ENCODE measurements at regions not wholly inside any gene's neighbourhood (a gene's known extent, or its start where the extent isn't known, plus 50 kb on each side); places are given as distances from the start of the nearest gene placed in this dataset.

DNA sequence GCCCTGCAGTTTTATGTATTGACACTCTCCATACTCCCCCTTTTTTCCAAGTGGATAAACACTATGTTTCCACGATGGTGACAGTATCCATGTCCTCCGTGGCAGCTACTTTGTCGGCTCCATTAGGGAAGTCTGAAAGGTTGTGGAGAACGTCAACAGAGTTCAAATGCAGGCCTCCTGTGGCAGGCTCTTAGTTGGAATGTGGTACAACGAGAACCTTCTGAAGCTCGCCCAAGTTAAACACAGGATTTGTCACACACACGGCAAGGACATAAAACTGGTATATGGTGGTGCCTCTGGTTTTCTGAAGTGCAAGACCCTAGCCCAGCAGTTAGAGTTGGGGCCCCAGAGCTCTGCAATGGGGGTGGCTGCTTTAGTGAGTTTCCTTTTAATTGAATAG lies 187.0 kb upstream of the TAB2 start:
- H3K27me3 ChIP-seq (ENCODE audit: control insufficient read depth in 1 of 2, insufficient read depth in 1 of 2, low read length in 2 of 2): no peaks in the 10 kb centered on the region
- peak overlapping the region; percentile 70 for H3K27ac ChIP-seq (ENCODE audit: low read length, poor library complexity, severe bottlenecking)
- no peak overlapping the region for H2BK120ac ChIP-seq (ENCODE audit: low read depth, low read length)
- H2BK12ac ChIP-seq (ENCODE audit: low read length in 2 of 2): peak overlapping the region in 1 of 2 experiments; percentile 42
- H2BK5ac ChIP-seq (ENCODE audit: low read depth, low read length, poor library complexity, severe bottlenecking): no peak overlapping the region
- H3K4me2 ChIP-seq (ENCODE audit: low read length, poor library complexity, severe bottlenecking): no peak overlapping the region
- no peaks in the 10 kb centered on the region for H3K9me3 ChIP-seq (ENCODE audit: control insufficient read depth, low read length)
- H3K23ac ChIP-seq (ENCODE audit: low read length in 2 of 2): no peak overlapping the region
- 24% methylated on average over 7 of the region's 7 CpGs for WGBS
- peak; percentile 17 for DNase-seq
- peak overlapping the region; percentile 40 for H3K9ac ChIP-seq (ENCODE audit: low read length)
- H2AFZ ChIP-seq (ENCODE audit: low read depth, low read length): no peak overlapping the region
- H3K79me1 ChIP-seq (replicated peaks; ENCODE audit: low read length, poor library complexity, severe bottlenecking): no peaks in the 10 kb centered on the region
- H4K8ac ChIP-seq (ENCODE audit: low read length): peak overlapping the region; percentile 7
- peak overlapping the region in 1 of 2 experiments; percentile 24 for H3K4ac ChIP-seq (ENCODE audit: low read depth in 1 of 2, low read length in 2 of 2)
- no peak overlapping the region for H3K14ac ChIP-seq (ENCODE audit: low read length in 2 of 2)
- no peak overlapping the region for H4K91ac ChIP-seq (ENCODE audit: low read length)
- H3K4me3 ChIP-seq (ENCODE audit: insufficient read depth in 1 of 2, low read depth in 1 of 2, low read length in 2 of 2): no peak overlapping the region
- no peaks in the 10 kb centered on the region for H3K36me3 ChIP-seq (ENCODE audit: control insufficient read depth in 1 of 2, insufficient read depth in 2 of 2, low read depth in 1 of 2, low read length in 2 of 2)
- H3K18ac ChIP-seq (ENCODE audit: low read depth in 1 of 2, low read length in 2 of 2): peak overlapping the region in 1 of 2 experiments; percentile 16
- peaks cover 5% of the 10 kb centered on the region for H3K4me1 ChIP-seq (ENCODE audit: control insufficient read depth, insufficient read depth, low read depth, low read length)
- H2AK5ac ChIP-seq (ENCODE audit: low read length, severe bottlenecking): peak overlapping the region; percentile 87
- H2BK15ac ChIP-seq (ENCODE audit: low read depth, poor library complexity, severe bottlenecking): no peak overlapping the region

DNA sequence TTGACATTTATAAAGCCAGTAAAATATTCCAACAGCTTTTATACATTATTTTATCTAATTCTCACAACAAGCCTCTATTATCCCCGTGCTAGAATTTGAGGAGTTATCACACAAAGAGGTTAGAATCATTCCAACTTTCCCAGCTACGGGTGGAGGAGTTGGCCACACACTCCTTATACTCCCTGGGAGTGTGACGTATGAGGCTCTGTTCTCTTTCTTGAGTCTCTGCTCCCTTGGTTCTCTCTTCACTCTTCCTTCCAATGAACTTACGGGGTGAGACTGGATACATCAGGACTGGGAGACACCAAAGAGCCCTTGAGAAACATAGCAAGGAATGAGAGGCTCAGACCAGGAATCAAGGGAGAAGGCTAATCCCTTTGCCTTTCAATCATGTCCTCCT lies 185.6 kb upstream of the TAB2 start:
- Histone ChIP-seq H3K27ac (ENCODE audit: low read length, poor library complexity, severe bottlenecking) (no peak overlapping the region), H2AFZ (ENCODE audit: low read depth, low read length) (no peak overlapping the region), H3K4ac (ENCODE audit: low read depth in 1 of 2, low read length in 2 of 2) (no peak overlapping the region), H3K36me3 (ENCODE audit: control insufficient read depth in 1 of 2, insufficient read depth in 2 of 2, low read depth in 1 of 2, low read length in 2 of 2) (no peaks in the 10 kb centered on the region), H3K23ac (ENCODE audit: low read length in 2 of 2) (no peak overlapping the region), H4K8ac (ENCODE audit: low read length) (no peak overlapping the region), H2AK5ac (ENCODE audit: low read length, severe bottlenecking) (peak overlapping the region; percentile 53), H4K91ac (ENCODE audit: low read length) (no peak overlapping the region), H3K4me2 (ENCODE audit: low read length, poor library complexity, severe bottlenecking) (no peak overlapping the region), H3K4me3 (ENCODE audit: insufficient read depth in 1 of 2, low read depth in 1 of 2, low read length in 2 of 2) (no peak overlapping the region), H3K9ac (ENCODE audit: low read length) (no peak overlapping the region), H3K9me3 (ENCODE audit: control insufficient read depth, low read length) (no peaks in the 10 kb centered on the region), H2BK12ac (ENCODE audit: low read length in 2 of 2) (no peak overlapping the region), H2BK120ac (ENCODE audit: low read depth, low read length) (no peak overlapping the region), H3K18ac (ENCODE audit: low read depth in 1 of 2, low read length in 2 of 2) (no peak overlapping the region), H3K27me3 (ENCODE audit: control insufficient read depth in 1 of 2, insufficient read depth in 1 of 2, low read length in 2 of 2) (no peaks in the 10 kb centered on the region), H3K79me1 (replicated peaks; ENCODE audit: low read length, poor library complexity, severe bottlenecking) (no peaks in the 10 kb centered on the region), H3K4me1 (ENCODE audit: control insufficient read depth, insufficient read depth, low read depth, low read length) (peaks cover 5% of the 10 kb centered on the region), H3K14ac (ENCODE audit: low read length in 2 of 2) (no peak overlapping the region), H2BK15ac (ENCODE audit: low read depth, poor library complexity, severe bottlenecking) (no peak overlapping the region), H2BK5ac (ENCODE audit: low read depth, low read length, poor library complexity, severe bottlenecking) (no peak overlapping the region)
- no peak for DNase-seq
- WGBS: 84% methylated on average over 4 of the region's 4 CpGs

DNA sequence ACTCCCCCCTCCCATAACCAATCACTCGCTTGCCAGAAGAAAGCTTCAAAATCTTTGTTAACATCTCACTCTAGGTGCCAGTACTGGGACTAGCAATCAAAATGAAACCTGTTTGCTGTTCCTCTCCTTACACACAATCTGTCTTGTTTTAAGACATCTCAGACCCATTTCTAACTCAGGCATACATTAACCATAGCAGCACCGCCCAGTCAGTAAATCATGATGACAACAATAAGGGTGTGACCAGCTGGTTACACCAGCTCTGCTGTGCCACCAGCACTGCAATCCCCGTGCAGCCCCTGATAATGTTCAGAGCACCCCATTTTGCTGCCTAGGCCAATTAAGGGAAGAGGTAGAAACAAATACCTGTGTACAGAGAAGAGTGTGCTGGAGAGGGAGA lies 185.2 kb upstream of the TAB2 start:
- 97% methylated on average over 3 of the region's 3 CpGs for WGBS
- H3K9me3 ChIP-seq (ENCODE audit: control insufficient read depth, low read length): no peaks in the 10 kb centered on the region
- peak overlapping the region; percentile 68 for H2BK15ac ChIP-seq (ENCODE audit: low read depth, poor library complexity, severe bottlenecking)
- H3K14ac ChIP-seq (ENCODE audit: low read length in 2 of 2): no peak overlapping the region
- H2BK12ac ChIP-seq (ENCODE audit: low read length in 2 of 2): peak overlapping the region in 1 of 2 experiments; percentile 17
- no peaks in the 10 kb centered on the region for H3K27me3 ChIP-seq (ENCODE audit: control insufficient read depth in 1 of 2, insufficient read depth in 1 of 2, low read length in 2 of 2)
- H2BK120ac ChIP-seq (ENCODE audit: low read depth, low read length): no peak overlapping the region
- no peak overlapping the region for H2BK5ac ChIP-seq (ENCODE audit: low read depth, low read length, poor library complexity, severe bottlenecking)
- H3K4ac ChIP-seq (ENCODE audit: low read depth in 1 of 2, low read length in 2 of 2): no peak overlapping the region
- H2AK5ac ChIP-seq (ENCODE audit: low read length, severe bottlenecking): no peak overlapping the region
- no peak for DNase-seq
- H3K18ac ChIP-seq (ENCODE audit: low read depth in 1 of 2, low read length in 2 of 2): peak overlapping the region in 1 of 2 experiments; percentile 1
- H2AFZ ChIP-seq (ENCODE audit: low read depth, low read length): no peak overlapping the region
- H3K27ac ChIP-seq (ENCODE audit: low read length, poor library complexity, severe bottlenecking): no peak overlapping the region
- H4K8ac ChIP-seq (ENCODE audit: low read length): no peak overlapping the region
- no peak overlapping the region for H3K4me3 ChIP-seq (ENCODE audit: insufficient read depth in 1 of 2, low read depth in 1 of 2, low read length in 2 of 2)
- no peak overlapping the region for H3K9ac ChIP-seq (ENCODE audit: low read length)
- no peak overlapping the region for H4K91ac ChIP-seq (ENCODE audit: low read length)
- no peak overlapping the region for H3K23ac ChIP-seq (ENCODE audit: low read length in 2 of 2)
- no peaks in the 10 kb centered on the region for H3K36me3 ChIP-seq (ENCODE audit: control insufficient read depth in 1 of 2, insufficient read depth in 2 of 2, low read depth in 1 of 2, low read length in 2 of 2)
- no peak overlapping the region for H3K4me2 ChIP-seq (ENCODE audit: low read length, poor library complexity, severe bottlenecking)
- H3K4me1 ChIP-seq (ENCODE audit: control insufficient read depth, insufficient read depth, low read depth, low read length): peaks cover 5% of the 10 kb centered on the region
- H3K79me1 ChIP-seq (replicated peaks; ENCODE audit: low read length, poor library complexity, severe bottlenecking): no peaks in the 10 kb centered on the region

DNA sequence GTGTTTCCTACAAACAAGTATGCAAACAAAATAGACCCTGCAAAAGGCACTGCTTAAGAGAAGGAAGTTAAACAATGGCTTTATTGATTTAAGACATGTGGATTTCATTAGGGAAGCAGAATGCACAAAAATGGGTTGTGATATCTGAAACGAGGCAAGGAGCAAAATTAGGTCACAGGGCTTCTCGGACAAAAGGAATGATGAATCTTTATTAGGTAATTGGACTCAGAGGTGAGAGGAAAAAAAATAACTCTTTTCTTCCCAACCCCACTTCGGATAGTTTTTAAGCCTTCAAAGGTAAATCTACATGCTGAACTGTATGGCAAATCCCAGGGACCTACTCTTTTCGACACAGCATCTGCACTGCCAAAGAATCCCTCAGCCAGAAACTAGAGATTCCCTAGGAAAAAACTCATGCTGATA lies 183.0 kb upstream of the TAB2 start:
- no peak overlapping the region for H2AFZ ChIP-seq (ENCODE audit: low read depth, low read length)
- no peaks in the 10 kb centered on the region for H3K9me3 ChIP-seq (ENCODE audit: control insufficient read depth, low read length)
- H3K9ac ChIP-seq (ENCODE audit: low read length): peak overlapping the region; percentile 44
- no peaks in the 10 kb centered on the region for H3K27me3 ChIP-seq (ENCODE audit: control insufficient read depth in 1 of 2, insufficient read depth in 1 of 2, low read length in 2 of 2)
- H2BK12ac ChIP-seq (ENCODE audit: low read length in 2 of 2): no peak overlapping the region
- H3K79me1 ChIP-seq (replicated peaks; ENCODE audit: low read length, poor library complexity, severe bottlenecking): no peaks in the 10 kb centered on the region
- no peak overlapping the region for H2BK5ac ChIP-seq (ENCODE audit: low read depth, low read length, poor library complexity, severe bottlenecking)
- H3K23ac ChIP-seq (ENCODE audit: low read length in 2 of 2): no peak overlapping the region
- H3K4me3 ChIP-seq (ENCODE audit: insufficient read depth in 1 of 2, low read depth in 1 of 2, low read length in 2 of 2): peak overlapping the region in 1 of 2 experiments; percentile 12
- no peak overlapping the region for H2AK5ac ChIP-seq (ENCODE audit: low read length, severe bottlenecking)
- DNase-seq: no peak
- H3K18ac ChIP-seq (ENCODE audit: low read depth in 1 of 2, low read length in 2 of 2): no peak overlapping the region
- H2BK15ac ChIP-seq (ENCODE audit: low read depth, poor library complexity, severe bottlenecking): no peak overlapping the region
- H3K4ac ChIP-seq (ENCODE audit: low read depth in 1 of 2, low read length in 2 of 2): no peak overlapping the region
- no peak overlapping the region for H3K4me2 ChIP-seq (ENCODE audit: low read length, poor library complexity, severe bottlenecking)
- no peak overlapping the region for H4K8ac ChIP-seq (ENCODE audit: low read length)
- no peaks in the 10 kb centered on the region for H3K36me3 ChIP-seq (ENCODE audit: control insufficient read depth in 1 of 2, insufficient read depth in 2 of 2, low read depth in 1 of 2, low read length in 2 of 2)
- WGBS: 71% methylated on average over 2 of the region's 4 CpGs
- H2BK120ac ChIP-seq (ENCODE audit: low read depth, low read length): no peak overlapping the region
- H4K91ac ChIP-seq (ENCODE audit: low read length): no peak overlapping the region
- no peak overlapping the region for H3K27ac ChIP-seq (ENCODE audit: low read length, poor library complexity, severe bottlenecking)
- no peak overlapping the region for H3K14ac ChIP-seq (ENCODE audit: low read length in 2 of 2)
- H3K4me1 ChIP-seq (ENCODE audit: control insufficient read depth, insufficient read depth, low read depth, low read length): peaks cover 2% of the 10 kb centered on the region

All from mesenchymal stem cell (in vitro differentiated cells and primary cell).